Activated T-helper 2 cell treated with anti-CD3 and anti-CD28 coated beads, Interferon-gamma antibody, Interleukin-2, Interleukin-4, amounts not matched to agents 10 μg/mL and 5 μg/mL and 100 μg/mL, durations not matched to agents 14 hours and 24 hours and 36 hours (primary cell): ENCODE measurements at regions not wholly inside any gene's neighbourhood (a gene's known extent, or its start where the extent isn't known, plus 50 kb on each side); places are given as distances from the start of the nearest gene placed in this dataset.

Source experiments
- DNase-seq: peaks from one replicate; pipeline ENCODE4 v3.0.0; 2021; ENCODE audit warnings: low spot score
- H3K27ac Mint-ChIP-seq: one replicate; pipeline ENCODE4 v1.8.0; 2021; ENCODE audit warnings: mixed read lengths
- H3K27me3 Mint-ChIP-seq: one replicate; pipeline ENCODE4 v1.8.0; 2021; ENCODE audit warnings: low read depth, mixed read lengths
- H3K36me3 Mint-ChIP-seq: one replicate; pipeline ENCODE4 v1.8.0; 2021; ENCODE audit warnings: low read depth, mixed read lengths
- H3K4me1 Mint-ChIP-seq: one replicate; pipeline ENCODE4 v1.8.0; 2021; ENCODE audit warnings: low read depth, mixed read lengths
- H3K4me3 Mint-ChIP-seq: one replicate; pipeline ENCODE4 v1.8.0; 2021; ENCODE audit warnings: low read depth, mild to moderate bottlenecking, moderate library complexity, mixed read lengths
- H3K9me3 Mint-ChIP-seq: one replicate; pipeline ENCODE4 v1.8.0; 2021; ENCODE audit warnings: mixed read lengths
- intact Hi-C: fragments of 100-400 bp; cut with micrococcal nuclease; formaldehyde crosslinking; loops from one replicate; pipeline ENCODE4 v1.15.1; 2023

- Mint-ChIP-seq H3K4me1 (no peaks in the 10 kb centered on the region), H3K36me3 (no peaks in the 10 kb centered on the region), H3K4me3 (no peak overlapping the region), H3K9me3 (no peaks in the 10 kb centered on the region), H3K27me3 (no peaks in the 10 kb centered on the region), H3K27ac (no peak overlapping the region)
- intact Hi-C loops = no loop called here
- no peak for DNase-seq
Measured at GRCh38 chr13:21797736-21798135, 126.9 kb downstream of the FGF9 start.

- no peak overlapping the region for H3K4me3 Mint-ChIP-seq
- intact Hi-C loops = no loop called here
Measured at GRCh38 chr13:21798181-21798580, 127.3 kb downstream of the FGF9 start.

GRCh38 chr13:21799671-21800070 lies 128.8 kb downstream of the FGF9 start:
- H3K36me3 Mint-ChIP-seq = no peaks in the 10 kb centered on the region
- H3K4me3 Mint-ChIP-seq = no peak overlapping the region
- H3K9me3 Mint-ChIP-seq = no peaks in the 10 kb centered on the region

More at GRCh38 chr13:21798181-21798580, 127.3 kb downstream of the FGF9 start:
- H3K27ac Mint-ChIP-seq = no peak overlapping the region
- DNase-seq = no peak
- H3K36me3 Mint-ChIP-seq = no peaks in the 10 kb centered on the region
- H3K9me3 Mint-ChIP-seq = no peaks in the 10 kb centered on the region
- H3K4me1 Mint-ChIP-seq = no peaks in the 10 kb centered on the region
- no peaks in the 10 kb centered on the region for H3K27me3 Mint-ChIP-seq

GRCh38 chr13:21800837-21801616 lies 130.2 kb downstream of the FGF9 start:
- H3K27ac Mint-ChIP-seq = no peak overlapping the region
- no peaks in the 10 kb centered on the region for H3K36me3 Mint-ChIP-seq
- no peaks in the 10 kb centered on the region for H3K4me1 Mint-ChIP-seq
- no peaks in the 10 kb centered on the region for H3K9me3 Mint-ChIP-seq
- no peaks in the 10 kb centered on the region for H3K27me3 Mint-ChIP-seq
- H3K4me3 Mint-ChIP-seq = no peak overlapping the region
- intact Hi-C loops = no loop called here
- DNase-seq = no peak

More at GRCh38 chr13:21799671-21800070, 128.8 kb downstream of the FGF9 start:
- Mint-ChIP-seq H3K27me3 (no peaks in the 10 kb centered on the region), H3K27ac (no peak overlapping the region), H3K4me1 (no peaks in the 10 kb centered on the region)
- intact Hi-C loops = no loop called here
- DNase-seq = no peak

GRCh38 chr13:21805733-21806132 lies 134.9 kb downstream of the FGF9 start:
- H3K4me1 Mint-ChIP-seq = no peaks in the 10 kb centered on the region
- intact Hi-C loops = no loop called here
- H3K9me3 Mint-ChIP-seq = no peaks in the 10 kb centered on the region
- H3K27me3 Mint-ChIP-seq = no peaks in the 10 kb centered on the region
- no peak overlapping the region for H3K27ac Mint-ChIP-seq
- no peaks in the 10 kb centered on the region for H3K36me3 Mint-ChIP-seq
- no peak for DNase-seq
- H3K4me3 Mint-ChIP-seq = no peak overlapping the region

GRCh38 chr13:21812192-21812626 lies 141.3 kb downstream of the FGF9 start:
- DNase-seq = no peak
- H3K36me3 Mint-ChIP-seq = no peaks in the 10 kb centered on the region
- no peak overlapping the region for H3K27ac Mint-ChIP-seq
- no peaks in the 10 kb centered on the region for H3K27me3 Mint-ChIP-seq
- no peaks in the 10 kb centered on the region for H3K4me1 Mint-ChIP-seq
- intact Hi-C loops = no loop called here
- H3K9me3 Mint-ChIP-seq = no peaks in the 10 kb centered on the region
- H3K4me3 Mint-ChIP-seq = no peak overlapping the region

GRCh38 chr13:21813110-21813509 lies 142.2 kb downstream of the FGF9 start:
- Mint-ChIP-seq H3K4me3 (no peak overlapping the region), H3K27me3 (no peaks in the 10 kb centered on the region), H3K36me3 (no peaks in the 10 kb centered on the region), H3K9me3 (no peaks in the 10 kb centered on the region), H3K4me1 (no peaks in the 10 kb centered on the region), H3K27ac (no peak overlapping the region)
- DNase-seq = no peak
- intact Hi-C loops = no loop called here

GRCh38 chr13:21813844-21814243 lies 143.0 kb downstream of the FGF9 start:
- intact Hi-C loops = no loop called here
- Mint-ChIP-seq H3K9me3 (no peaks in the 10 kb centered on the region), H3K27ac (no peak overlapping the region), H3K4me3 (no peak overlapping the region), H3K4me1 (no peaks in the 10 kb centered on the region), H3K27me3 (no peaks in the 10 kb centered on the region), H3K36me3 (no peaks in the 10 kb centered on the region)
- DNase-seq = no peak

GRCh38 chr13:21814604-21815003 lies 143.7 kb downstream of the FGF9 start:
- no peaks in the 10 kb centered on the region for H3K27me3 Mint-ChIP-seq
- no peak overlapping the region for H3K27ac Mint-ChIP-seq
- H3K9me3 Mint-ChIP-seq = no peaks in the 10 kb centered on the region
- no peaks in the 10 kb centered on the region for H3K36me3 Mint-ChIP-seq
- no peaks in the 10 kb centered on the region for H3K4me1 Mint-ChIP-seq
- H3K4me3 Mint-ChIP-seq = no peak overlapping the region
- intact Hi-C loops = no loop called here
- no peak for DNase-seq

- DNase-seq = no peak
- Mint-ChIP-seq H3K4me1 (no peaks in the 10 kb centered on the region), H3K27ac (no peak overlapping the region), H3K27me3 (no peaks in the 10 kb centered on the region), H3K36me3 (no peaks in the 10 kb centered on the region), H3K9me3 (no peaks in the 10 kb centered on the region), H3K4me3 (no peak overlapping the region)
- intact Hi-C loops = no loop called here
Measured at GRCh38 chr13:21817878-21818277, 147.0 kb downstream of the FGF9 start.

- intact Hi-C loops = no loop called here
- Mint-ChIP-seq H3K9me3 (no peaks in the 10 kb centered on the region), H3K4me3 (no peak overlapping the region), H3K27ac (no peak overlapping the region), H3K4me1 (no peaks in the 10 kb centered on the region), H3K36me3 (no peaks in the 10 kb centered on the region), H3K27me3 (no peaks in the 10 kb centered on the region)
- no peak for DNase-seq
Measured at GRCh38 chr13:21822029-21822428, 151.2 kb downstream of the FGF9 start.

- H3K36me3 Mint-ChIP-seq = no peaks in the 10 kb centered on the region
- H3K4me1 Mint-ChIP-seq = no peaks in the 10 kb centered on the region
- no peaks in the 10 kb centered on the region for H3K27me3 Mint-ChIP-seq
- H3K9me3 Mint-ChIP-seq = no peaks in the 10 kb centered on the region
- H3K4me3 Mint-ChIP-seq = no peak overlapping the region
- no peak overlapping the region for H3K27ac Mint-ChIP-seq
- no peak for DNase-seq
- intact Hi-C loops = no loop called here
Measured at GRCh38 chr13:21823416-21823815, 152.5 kb downstream of the FGF9 start.

- Mint-ChIP-seq H3K4me1 (no peaks in the 10 kb centered on the region), H3K36me3 (no peaks in the 10 kb centered on the region), H3K27me3 (no peaks in the 10 kb centered on the region), H3K4me3 (no peak overlapping the region), H3K27ac (no peak overlapping the region), H3K9me3 (no peaks in the 10 kb centered on the region)
- intact Hi-C loops = no loop called here
- DNase-seq = no peak
Measured at GRCh38 chr13:21823949-21824348, 153.1 kb downstream of the FGF9 start.

- intact Hi-C loops = no loop called here
- no peak overlapping the region for H3K4me3 Mint-ChIP-seq
Measured at GRCh38 chr13:21825186-21825585, 154.3 kb downstream of the FGF9 start.

More at GRCh38 chr13:21825186-21825585, 154.3 kb downstream of the FGF9 start:
- H3K9me3 Mint-ChIP-seq = no peaks in the 10 kb centered on the region
- H3K4me1 Mint-ChIP-seq = no peaks in the 10 kb centered on the region
- no peaks in the 10 kb centered on the region for H3K36me3 Mint-ChIP-seq
- DNase-seq = no peak
- H3K27me3 Mint-ChIP-seq = no peaks in the 10 kb centered on the region
- H3K27ac Mint-ChIP-seq = no peak overlapping the region
